ENCODE measurements at regions not wholly inside any gene's neighbourhood (a gene's known extent, or its start where the extent isn't known, plus 50 kb on each side); places are given as distances from the start of the nearest gene placed in this dataset.

- Histone ChIP-seq H3K9ac (ENCODE audit: low read depth, low read length) (no peak overlapping the region), H3K4me1 (ENCODE audit: insufficient read depth, low read length) (no peaks in the 10 kb centered on the region), H3K27ac (ENCODE audit: low read depth, low read length) (no peak overlapping the region), H3K27me3 (ENCODE audit: insufficient read depth, low read length) (no peaks in the 10 kb centered on the region), H3K4me3 (ENCODE audit: low read length) (no peak overlapping the region), H3K36me3 (ENCODE audit: insufficient read depth, low read length) (no peaks in the 10 kb centered on the region), H3K9me3 (ENCODE audit: insufficient read depth, low read depth, low read length) (peaks cover 16% of the 10 kb centered on the region)
- 93% methylated on average over 3 of the region's 3 CpGs for WGBS
Observed at GRCh38 chr5:107169867-107170266, 500.9 kb downstream of the EFNA5 start.

- Histone ChIP-seq H3K9ac (ENCODE audit: low read depth, low read length) (no peak overlapping the region), H3K27me3 (ENCODE audit: insufficient read depth, low read length) (no peaks in the 10 kb centered on the region), H3K36me3 (ENCODE audit: insufficient read depth, low read length) (no peaks in the 10 kb centered on the region), H3K4me1 (ENCODE audit: insufficient read depth, low read length) (no peaks in the 10 kb centered on the region), H3K27ac (ENCODE audit: low read depth, low read length) (no peak overlapping the region), H3K9me3 (ENCODE audit: insufficient read depth, low read depth, low read length) (peaks cover 16% of the 10 kb centered on the region), H3K4me3 (ENCODE audit: low read length) (no peak overlapping the region)
- 95% methylated on average over 8 of the region's 8 CpGs for WGBS
Observed at GRCh38 chr5:107168848-107169752, 501.6 kb downstream of the EFNA5 start.

GRCh38 chr5:107168086-107168485 lies 502.7 kb downstream of the EFNA5 start:
- Histone ChIP-seq H3K36me3 (ENCODE audit: insufficient read depth, low read length) (no peaks in the 10 kb centered on the region), H3K27ac (ENCODE audit: low read depth, low read length) (no peak overlapping the region), H3K27me3 (ENCODE audit: insufficient read depth, low read length) (no peaks in the 10 kb centered on the region), H3K4me3 (ENCODE audit: low read length) (no peak overlapping the region), H3K9me3 (ENCODE audit: insufficient read depth, low read depth, low read length) (peaks cover 16% of the 10 kb centered on the region), H3K9ac (ENCODE audit: low read depth, low read length) (no peak overlapping the region), H3K4me1 (ENCODE audit: insufficient read depth, low read length) (no peaks in the 10 kb centered on the region)
- 100% methylated on average over 1 of the region's 1 CpG for WGBS

GRCh38 chr5:107165296-107165695 lies 505.4 kb downstream of the EFNA5 start:
- Histone ChIP-seq H3K27ac (ENCODE audit: low read depth, low read length) (no peak overlapping the region), H3K4me3 (ENCODE audit: low read length) (no peak overlapping the region), H3K9ac (ENCODE audit: low read depth, low read length) (no peak overlapping the region), H3K36me3 (ENCODE audit: insufficient read depth, low read length) (no peaks in the 10 kb centered on the region), H3K9me3 (ENCODE audit: insufficient read depth, low read depth, low read length) (peaks cover 5% of the 10 kb centered on the region), H3K4me1 (ENCODE audit: insufficient read depth, low read length) (no peaks in the 10 kb centered on the region), H3K27me3 (ENCODE audit: insufficient read depth, low read length) (no peaks in the 10 kb centered on the region)
- WGBS = 79% methylated on average over 2 of the region's 2 CpGs

GRCh38 chr5:107157809-107158208 lies 512.9 kb downstream of the EFNA5 start:
- H3K27me3 ChIP-seq (ENCODE audit: insufficient read depth, low read length) = no peaks in the 10 kb centered on the region
- no peaks in the 10 kb centered on the region for H3K36me3 ChIP-seq (ENCODE audit: insufficient read depth, low read length)
- WGBS = 92% methylated on average over 5 of the region's 5 CpGs
- H3K9ac ChIP-seq (ENCODE audit: low read depth, low read length) = no peak overlapping the region
- H3K4me1 ChIP-seq (ENCODE audit: insufficient read depth, low read length) = no peaks in the 10 kb centered on the region
- no peak overlapping the region for H3K27ac ChIP-seq (ENCODE audit: low read depth, low read length)
- no peak overlapping the region for H3K4me3 ChIP-seq (ENCODE audit: low read length)
- H3K9me3 ChIP-seq (ENCODE audit: insufficient read depth, low read depth, low read length) = no peaks in the 10 kb centered on the region

GRCh38 chr5:107155707-107156106 lies 515.0 kb downstream of the EFNA5 start:
- H3K9me3 ChIP-seq (ENCODE audit: insufficient read depth, low read depth, low read length) = no peaks in the 10 kb centered on the region
- no peak overlapping the region for H3K4me3 ChIP-seq (ENCODE audit: low read length)
- H3K27ac ChIP-seq (ENCODE audit: low read depth, low read length) = no peak overlapping the region
- H3K36me3 ChIP-seq (ENCODE audit: insufficient read depth, low read length) = no peaks in the 10 kb centered on the region
- no peaks in the 10 kb centered on the region for H3K4me1 ChIP-seq (ENCODE audit: insufficient read depth, low read length)
- no peaks in the 10 kb centered on the region for H3K27me3 ChIP-seq (ENCODE audit: insufficient read depth, low read length)
- WGBS = 95% methylated on average over 4 of the region's 4 CpGs
- H3K9ac ChIP-seq (ENCODE audit: low read depth, low read length) = no peak overlapping the region

GRCh38 chr5:107154593-107154992 lies 516.1 kb downstream of the EFNA5 start:
- Histone ChIP-seq H3K27me3 (ENCODE audit: insufficient read depth, low read length) (no peaks in the 10 kb centered on the region), H3K27ac (ENCODE audit: low read depth, low read length) (no peak overlapping the region), H3K36me3 (ENCODE audit: insufficient read depth, low read length) (no peaks in the 10 kb centered on the region), H3K4me1 (ENCODE audit: insufficient read depth, low read length) (no peaks in the 10 kb centered on the region), H3K4me3 (ENCODE audit: low read length) (no peak overlapping the region), H3K9ac (ENCODE audit: low read depth, low read length) (no peak overlapping the region), H3K9me3 (ENCODE audit: insufficient read depth, low read depth, low read length) (no peaks in the 10 kb centered on the region)
- WGBS = 93% methylated on average over 6 of the region's 6 CpGs

- Histone ChIP-seq H3K27me3 (ENCODE audit: insufficient read depth, low read length) (no peaks in the 10 kb centered on the region), H3K27ac (ENCODE audit: low read depth, low read length) (no peak overlapping the region), H3K36me3 (ENCODE audit: insufficient read depth, low read length) (no peaks in the 10 kb centered on the region), H3K4me1 (ENCODE audit: insufficient read depth, low read length) (no peaks in the 10 kb centered on the region), H3K9me3 (ENCODE audit: insufficient read depth, low read depth, low read length) (no peaks in the 10 kb centered on the region), H3K4me3 (ENCODE audit: low read length) (no peak overlapping the region), H3K9ac (ENCODE audit: low read depth, low read length) (no peak overlapping the region)
- 85% methylated on average over 2 of the region's 2 CpGs for WGBS
Observed at GRCh38 chr5:107153283-107153682, 517.5 kb downstream of the EFNA5 start.

- no peaks in the 10 kb centered on the region for H3K36me3 ChIP-seq (ENCODE audit: insufficient read depth, low read length)
- H3K4me1 ChIP-seq (ENCODE audit: insufficient read depth, low read length) = no peaks in the 10 kb centered on the region
- no peak overlapping the region for H3K9ac ChIP-seq (ENCODE audit: low read depth, low read length)
- H3K27ac ChIP-seq (ENCODE audit: low read depth, low read length) = no peak overlapping the region
- H3K9me3 ChIP-seq (ENCODE audit: insufficient read depth, low read depth, low read length) = no peaks in the 10 kb centered on the region
- no peaks in the 10 kb centered on the region for H3K27me3 ChIP-seq (ENCODE audit: insufficient read depth, low read length)
- WGBS = 95% methylated on average over 2 of the region's 3 CpGs
- H3K4me3 ChIP-seq (ENCODE audit: low read length) = no peak overlapping the region
Observed at GRCh38 chr5:107149243-107150005, 521.3 kb downstream of the EFNA5 start.

- no peaks in the 10 kb centered on the region for H3K36me3 ChIP-seq (ENCODE audit: insufficient read depth, low read length)
- no peaks in the 10 kb centered on the region for H3K9me3 ChIP-seq (ENCODE audit: insufficient read depth, low read depth, low read length)
- no peak overlapping the region for H3K4me3 ChIP-seq (ENCODE audit: low read length)
- H3K4me1 ChIP-seq (ENCODE audit: insufficient read depth, low read length) = no peaks in the 10 kb centered on the region
- no peaks in the 10 kb centered on the region for H3K27me3 ChIP-seq (ENCODE audit: insufficient read depth, low read length)
- no peak overlapping the region for H3K27ac ChIP-seq (ENCODE audit: low read depth, low read length)
- WGBS = 93% methylated on average over 1 of the region's 1 CpG
- no peak overlapping the region for H3K9ac ChIP-seq (ENCODE audit: low read depth, low read length)
Observed at GRCh38 chr5:107147589-107147988, 523.1 kb downstream of the EFNA5 start.

- Histone ChIP-seq H3K9me3 (ENCODE audit: insufficient read depth, low read depth, low read length) (no peaks in the 10 kb centered on the region), H3K36me3 (ENCODE audit: insufficient read depth, low read length) (no peaks in the 10 kb centered on the region), H3K9ac (ENCODE audit: low read depth, low read length) (no peak overlapping the region), H3K4me1 (ENCODE audit: insufficient read depth, low read length) (no peaks in the 10 kb centered on the region), H3K4me3 (ENCODE audit: low read length) (no peak overlapping the region), H3K27ac (ENCODE audit: low read depth, low read length) (no peak overlapping the region), H3K27me3 (ENCODE audit: insufficient read depth, low read length) (no peaks in the 10 kb centered on the region)
- WGBS = 90% methylated on average over 4 of the region's 4 CpGs
Observed at GRCh38 chr5:107146901-107147300, 523.8 kb downstream of the EFNA5 start.

Data from HUES64 (cell line).